Ureter (tissue), 1 donor: ENCODE measurements at regions not wholly inside any gene's neighbourhood (a gene's known extent, or its start where the extent isn't known, plus 50 kb on each side); places are given as distances from the start of the nearest gene placed in this dataset.

Experiments used
- DNase-seq: peaks from one replicate; pipeline ENCODE4 v3.0.0-alpha.2; 2020; ENCODE audit warnings: low spot score
- donor health status: DM: yes; HTN: yes; CAD: no.

DNA sequence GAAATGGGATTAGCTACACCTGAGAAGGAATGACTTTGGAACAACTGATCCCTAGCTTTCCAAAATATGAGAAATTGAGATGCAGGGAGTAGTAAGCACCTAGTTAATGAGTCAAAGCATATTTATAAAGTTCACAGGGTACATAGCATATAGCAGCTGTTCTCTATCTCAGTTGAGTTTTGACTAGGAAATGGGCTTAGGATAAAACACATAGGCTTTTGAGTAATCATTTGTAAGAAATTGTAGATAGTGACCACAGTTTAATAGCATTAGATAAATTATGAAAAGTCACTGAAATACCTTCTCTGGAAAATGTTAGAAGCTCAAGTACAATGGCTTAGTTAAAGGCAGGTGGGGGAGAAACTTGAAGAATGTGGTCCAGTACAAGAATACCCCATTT is 444.7 kb upstream of the TNP1 start:
- DNase-seq = no peak

DNA sequence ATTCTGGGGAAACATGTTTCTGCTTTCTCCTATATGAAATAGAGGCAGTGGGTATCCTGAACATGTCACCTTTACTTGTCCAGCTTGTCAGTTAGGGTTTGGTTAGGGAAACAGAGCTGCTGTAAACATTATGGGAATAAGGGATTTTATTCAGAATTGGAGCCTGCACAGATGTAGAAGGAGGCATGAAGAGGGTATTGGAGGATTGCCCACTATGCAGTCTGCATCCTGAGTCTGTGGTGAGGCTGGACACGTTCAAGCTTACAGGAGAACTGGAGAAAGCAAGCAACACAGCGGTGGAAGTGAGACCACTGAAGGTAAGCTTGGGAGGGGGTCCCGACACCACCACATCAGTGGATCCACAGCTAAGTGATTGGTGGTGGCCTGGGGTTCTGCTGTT is 443.0 kb upstream of the TNP1 start:
- no peak for DNase-seq

DNA sequence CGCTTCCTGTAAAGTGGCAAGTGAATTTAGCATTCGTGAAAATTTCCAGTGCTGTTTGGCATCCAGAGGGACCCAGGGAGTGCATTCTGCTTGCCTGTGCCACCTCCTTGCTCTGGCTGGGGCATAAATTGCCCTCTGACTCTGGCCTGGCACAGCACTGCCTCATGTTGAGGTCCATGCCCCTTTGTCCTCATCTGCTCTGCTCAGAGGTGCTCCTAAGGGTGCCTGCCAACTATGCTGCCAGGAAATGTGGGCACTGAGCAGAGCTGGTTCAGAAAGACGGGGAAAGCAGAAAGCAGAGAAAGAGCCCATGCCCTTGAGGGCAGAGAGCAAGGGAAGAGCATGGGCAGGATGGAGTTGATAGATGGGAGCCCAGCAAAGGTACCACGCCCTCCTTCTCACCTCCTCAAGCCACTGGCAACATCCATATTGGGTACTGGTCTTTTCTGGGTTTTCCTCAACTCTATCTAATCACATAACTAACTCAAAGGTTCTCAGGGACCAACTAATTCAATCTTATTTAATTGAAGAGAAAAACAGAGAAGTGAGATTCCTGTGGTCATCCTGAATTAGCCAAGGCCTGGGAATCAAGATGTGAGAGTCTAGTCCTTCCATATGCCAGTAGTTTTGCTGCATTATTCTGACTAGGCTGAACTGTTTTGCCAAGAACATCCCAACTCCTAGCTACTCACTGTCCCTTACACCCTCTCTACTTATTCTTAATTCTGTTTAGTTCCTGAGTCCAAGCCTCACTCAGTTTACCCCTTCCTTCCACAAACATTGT is 441.5 kb upstream of the TNP1 start:
- no peak for DNase-seq

DNA sequence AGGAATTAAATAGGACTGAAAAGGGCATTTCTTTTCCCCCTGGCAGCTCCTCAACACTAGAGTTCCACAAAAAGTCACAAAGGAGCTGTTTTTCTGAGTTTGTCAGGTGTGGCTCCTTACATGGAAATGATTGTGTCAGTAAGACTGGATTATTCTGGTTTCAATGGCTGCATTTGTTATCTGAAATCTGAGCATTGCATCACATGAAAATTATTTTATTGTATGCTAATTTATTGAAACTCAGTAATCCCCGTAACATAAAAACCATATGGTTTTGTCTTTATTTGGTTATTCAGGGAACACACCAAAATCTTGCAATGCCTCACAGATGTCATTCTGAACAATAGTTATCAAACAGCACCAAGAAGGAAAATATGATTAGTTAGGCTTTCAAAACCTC is 439.7 kb upstream of the TNP1 start:
- no peak for DNase-seq

DNA sequence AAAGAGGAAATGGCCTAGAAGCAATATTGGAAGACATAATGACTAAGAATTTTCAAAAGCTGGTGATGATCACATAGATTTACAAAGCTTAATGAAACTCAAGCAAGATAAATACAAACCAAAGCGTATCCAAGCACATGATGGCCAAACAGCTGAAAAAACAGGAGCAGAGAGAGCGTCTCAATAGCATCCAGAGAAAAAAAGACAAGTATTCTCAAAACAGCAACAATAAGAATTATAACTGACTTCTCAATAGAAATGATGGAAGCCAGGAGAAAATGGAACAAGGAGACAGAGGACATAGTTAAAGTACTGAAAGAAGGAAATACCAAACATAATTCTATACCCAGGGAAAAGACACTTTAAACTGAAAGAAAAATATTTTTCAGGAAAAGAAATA is 437.2 kb upstream of the TNP1 start:
- DNase-seq = no peak

DNA sequence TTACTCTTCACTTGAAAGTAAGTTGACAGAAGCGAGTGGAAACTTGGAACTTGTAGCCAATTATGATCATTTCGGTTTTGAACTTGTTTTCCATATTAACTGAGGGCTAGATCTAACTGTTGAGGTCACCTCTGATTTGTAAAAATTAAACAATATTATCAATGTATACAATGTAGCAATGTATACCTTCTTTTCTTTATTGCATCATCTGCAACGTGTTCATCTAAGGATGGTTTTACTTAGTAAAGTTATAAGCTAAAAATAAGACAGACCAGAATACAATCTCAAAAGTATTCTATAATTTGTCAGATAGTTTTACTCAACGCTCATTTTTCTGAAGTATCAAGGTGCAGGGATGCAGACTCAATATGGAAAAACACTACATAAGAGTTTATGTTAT is 435.0 kb upstream of the TNP1 start:
- no peak for DNase-seq

- DNase-seq = no peak
These were observed 434.3 kb upstream of the TNP1 start for GRCh38 chr2:217294211-217294610.

- no peak for DNase-seq
These were observed 433.7 kb upstream of the TNP1 start for GRCh38 chr2:217293607-217294006.

DNA sequence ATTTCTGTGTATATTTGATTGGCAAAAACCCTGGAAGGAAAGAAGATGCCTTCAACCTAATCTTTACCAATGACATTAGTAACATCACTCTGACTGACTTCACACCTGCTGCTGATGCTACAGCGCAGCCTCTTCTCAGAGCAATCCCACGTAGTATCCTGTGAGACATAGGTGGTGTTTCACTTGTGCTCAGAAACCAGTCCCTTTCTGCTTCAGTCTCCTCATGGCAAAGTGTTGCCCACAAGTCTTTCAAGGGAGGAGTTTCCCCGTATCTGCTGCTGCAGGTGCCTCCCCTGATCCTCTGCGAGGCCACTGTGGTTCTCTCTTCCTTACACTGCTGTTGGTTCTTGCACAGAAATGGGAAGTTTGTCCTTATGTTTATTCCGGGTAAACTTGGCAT is 433.2 kb upstream of the TNP1 start:
- no peak for DNase-seq

- no peak for DNase-seq
These were observed 431.4 kb upstream of the TNP1 start for GRCh38 chr2:217291259-217291658.

DNA sequence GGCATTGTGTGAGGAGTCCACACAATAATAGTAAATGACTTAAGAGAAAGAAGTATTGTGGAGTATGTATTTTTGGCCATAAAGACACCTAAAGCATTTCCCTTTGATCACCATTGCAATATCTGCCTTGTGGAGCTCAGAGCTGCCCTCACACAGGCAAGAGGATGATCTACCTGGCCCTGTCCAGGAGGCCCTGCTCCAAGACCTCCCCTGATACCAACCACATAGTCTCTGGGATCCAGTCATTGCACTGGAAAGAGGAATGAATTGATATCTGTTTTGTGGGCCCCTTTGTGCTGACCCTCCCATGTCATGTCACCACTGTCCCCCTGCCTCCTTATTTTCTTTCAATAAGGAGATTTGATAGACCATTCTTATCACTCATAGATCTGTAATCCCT is 430.6 kb upstream of the TNP1 start:
- no peak for DNase-seq

DNA sequence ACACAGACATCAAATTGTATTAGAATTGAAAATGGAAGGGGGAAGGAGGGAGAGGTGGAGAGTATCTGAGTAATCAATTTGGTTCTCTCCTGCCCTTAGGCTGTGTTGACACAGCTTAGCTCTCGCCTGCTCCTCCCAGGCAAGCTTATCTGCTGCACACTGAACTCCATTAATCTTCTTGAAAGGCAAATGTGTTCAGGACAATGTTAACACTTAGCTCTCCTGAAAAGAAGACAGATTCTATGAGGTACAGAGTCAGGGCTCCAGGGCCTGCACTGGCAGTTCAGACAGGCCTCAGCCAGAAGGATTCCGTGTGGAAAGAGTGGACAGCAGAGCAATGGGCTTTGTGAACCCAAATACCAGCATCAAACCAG is 430.0 kb upstream of the TNP1 start:
- no peak for DNase-seq

- no peak for DNase-seq
These were observed 429.5 kb upstream of the TNP1 start for GRCh38 chr2:217289177-217289906.

- no peak for DNase-seq
These were observed 428.7 kb upstream of the TNP1 start for GRCh38 chr2:217288472-217289063.

GRCh38 chr2:217286833-217287232 is 427.0 kb upstream of the TNP1 start:
- no peak for DNase-seq

DNA sequence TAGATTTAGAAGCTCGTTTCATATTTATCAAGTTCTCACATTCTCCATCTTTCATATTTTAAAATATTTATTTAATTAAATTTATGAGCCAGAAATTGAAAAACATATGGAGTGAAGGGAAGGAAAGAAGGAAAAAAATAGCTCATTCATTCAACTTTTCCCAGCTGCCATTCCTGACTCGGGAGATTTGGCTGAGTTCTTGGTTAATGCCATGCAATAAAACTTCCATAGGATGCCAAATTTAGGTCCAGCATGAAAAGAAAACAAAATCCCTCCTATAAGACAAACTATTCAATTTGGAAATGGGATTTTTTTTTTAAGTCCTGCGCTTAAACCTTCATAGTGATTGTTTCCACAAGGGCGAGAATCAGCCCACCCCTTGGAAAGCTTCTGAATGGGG is 426.1 kb upstream of the TNP1 start:
- DNase-seq = no peak

- no peak for DNase-seq
These were observed 423.6 kb upstream of the TNP1 start for GRCh38 chr2:217283460-217283859.

GRCh38 chr2:217282531-217282930 is 422.7 kb upstream of the TNP1 start:
- no peak for DNase-seq

- DNase-seq = no peak
These were observed 419.7 kb upstream of the TNP1 start for GRCh38 chr2:217279556-217279955.

- DNase-seq = no peak
These were observed 419.3 kb upstream of the TNP1 start for GRCh38 chr2:217279140-217279539.

GRCh38 chr2:217277646-217278398 is 418.0 kb upstream of the TNP1 start:
- DNase-seq = no peak

- no peak for DNase-seq
These were observed 416.6 kb upstream of the TNP1 start for GRCh38 chr2:217276433-217276832.
